CD14-positive monocyte (primary cell): ENCODE measurements at regions not wholly inside any gene's neighbourhood (a gene's known extent, or its start where the extent isn't known, plus 50 kb on each side); places are given as distances from the start of the nearest gene placed in this dataset.

ENCODE experiments used
- DNase-seq, 3 donors: peaks; one replicate each; pipeline ENCODE4 v3.0.0-alpha.2; 2011 to 2022
- H2AFZ ChIP-seq: 2 replicates; pipeline ENCODE4 v1.6.0; 2012; ENCODE audit warnings: mild to moderate bottlenecking, low read depth, low read length, inconsistent platforms; ENCODE audit not compliant: insufficient read depth, poor library complexity, severe bottlenecking
- H3K27ac ChIP-seq, 2 donors: 1 replicate in 1 of 2; 2 replicates in 1 of 2; pipeline ENCODE4 v1.5.1; 2012 to 2013; ENCODE audit warnings: low read length in 2 of 2, control low read depth in 1 of 2, inconsistent platforms in 1 of 2, low read depth in 1 of 2, mild to moderate bottlenecking in 1 of 2
- H3K27me3 ChIP-seq, 2 donors: one replicate each; pipeline versions ENCODE4 v1.6.0 to v1.6.1; 2011 to 2013; ENCODE audit warnings: low read length in 2 of 2; ENCODE audit not compliant: control insufficient read depth in 2 of 2, insufficient read depth in 2 of 2
- H3K36me3 ChIP-seq, 2 donors: replicated peaks in 1 of 2; 1 replicate in 1 of 2; 2 replicates in 1 of 2; pipeline versions ENCODE4 v1.5.1 to v1.6.1; 2012 to 2013; ENCODE audit warnings: low read length in 2 of 2, control low read depth in 1 of 2, inconsistent platforms in 1 of 2, mild to moderate bottlenecking in 1 of 2; ENCODE audit not compliant: insufficient read depth in 2 of 2, control insufficient read depth in 1 of 2
- H3K4me1 ChIP-seq, 2 donors: 1 replicate in 1 of 2; 2 replicates in 1 of 2; pipeline versions ENCODE4 v1.5.1 to v1.6.1; 2012 to 2013; ENCODE audit warnings: low read length in 2 of 2, control low read depth in 1 of 2, inconsistent platforms in 1 of 2, mild to moderate bottlenecking in 1 of 2, moderate library complexity in 1 of 2; ENCODE audit not compliant: insufficient read depth in 2 of 2, control insufficient read depth in 1 of 2
- H3K4me2 ChIP-seq: replicated peaks from 2 replicates; pipeline ENCODE3; 2012; ENCODE audit warnings: low read length, moderate library complexity, mild to moderate bottlenecking; ENCODE audit not compliant: poor library complexity, severe bottlenecking; ENCODE audit errors: extremely low read depth
- H3K4me3 ChIP-seq, 3 experiments: fragments of 200-600 bp in 1 of 3; sonication (generic) in 1 of 3; replicated peaks in 1 of 3; 1 replicate in 2 of 3; 2 replicates in 1 of 3; pipeline ENCODE4 v1.5.1; 2011 to 2013; ENCODE audit warnings: low read length in 3 of 3, mild to moderate bottlenecking in 3 of 3, control low read depth in 2 of 3, low read depth in 2 of 3, inconsistent platforms in 1 of 3, moderate library complexity in 1 of 3
- H3K79me2 ChIP-seq: 2 replicates; pipeline ENCODE4 v1.6.0; 2012; ENCODE audit warnings: mild to moderate bottlenecking, control low read depth, inconsistent platforms, low read length, moderate library complexity; ENCODE audit not compliant: insufficient read depth
- H3K9ac ChIP-seq: 2 replicates; pipeline ENCODE4 v1.6.0; 2017; ENCODE audit warnings: low read length, mild to moderate bottlenecking; ENCODE audit not compliant: insufficient read depth, poor library complexity, severe bottlenecking
- H3K9me3 ChIP-seq, 2 donors: replicated peaks in 1 of 2; 1 replicate in 1 of 2; 2 replicates in 1 of 2; pipeline versions ENCODE4 v1.5.1 to v1.6.1; 2012 to 2013; ENCODE audit warnings: low read length in 2 of 2, control low read depth in 1 of 2; ENCODE audit not compliant: control insufficient read depth in 1 of 2, insufficient read depth in 1 of 2
- H4K20me1 ChIP-seq: 2 replicates; pipeline ENCODE4 v1.6.0; 2012; ENCODE audit warnings: mild to moderate bottlenecking, low read length, control low read depth, moderate library complexity; ENCODE audit not compliant: insufficient read depth
- H3K27ac Mint-ChIP-seq, 7 donors: one replicate each; pipeline ENCODE4 v1.8.0; 2020; ENCODE audit warnings: mild to moderate bottlenecking in 7 of 7, mixed read lengths in 7 of 7, moderate library complexity in 6 of 7, inconsistent platforms in 2 of 7
- H3K27me3 Mint-ChIP-seq, 3 donors: one replicate each; pipeline ENCODE4 v1.8.0; 2021 to 2022; ENCODE audit warnings: low read depth in 3 of 3, mild to moderate bottlenecking in 3 of 3, mixed read lengths in 3 of 3, moderate library complexity in 3 of 3, inconsistent platforms in 1 of 3
- H3K36me3 Mint-ChIP-seq, 2 donors: one replicate each; pipeline ENCODE4 v1.8.0; 2020; ENCODE audit warnings: mixed read lengths in 2 of 2, inconsistent platforms in 1 of 2, mild to moderate bottlenecking in 1 of 2
- H3K4me1 Mint-ChIP-seq: one replicate; pipeline ENCODE4 v1.8.0; 2020; ENCODE audit warnings: mild to moderate bottlenecking, mixed read lengths
- H3K4me3 Mint-ChIP-seq, 2 donors: one replicate each; pipeline ENCODE4 v1.8.0; 2020; ENCODE audit warnings: mild to moderate bottlenecking in 2 of 2, mixed read lengths in 2 of 2, moderate library complexity in 1 of 2
- H3K9me3 Mint-ChIP-seq, 7 donors: one replicate each; pipeline ENCODE4 v1.8.0; 2020 to 2022; ENCODE audit warnings: mixed read lengths in 7 of 7, mild to moderate bottlenecking in 6 of 7, moderate library complexity in 6 of 7, inconsistent platforms in 2 of 7
- WGBS: methylation state at CpG from one replicate; pipeline ENCODE4 v1.1.5; 2013; ENCODE audit warnings: missing lambda C conversion rate; ENCODE audit not compliant: insufficient coverage; 5-methylcytosine and 5-hydroxymethylcytosine counted together
- intact Hi-C, 2 donors: fragments of 100-400 bp; cut with micrococcal nuclease; formaldehyde crosslinking; loops; one replicate each; pipeline versions ENCODE4 v1.15.0 to v1.15.1; 2023
- TF ChIP-seq, protein P1 (sequence below): fragments of 200-600 bp; IDR thresholded peaks from one replicate; pipeline ENCODE4 v1.8.0; 2022; ENCODE audit warnings: antibody characterized with exemption, mild to moderate bottlenecking

DNA sequence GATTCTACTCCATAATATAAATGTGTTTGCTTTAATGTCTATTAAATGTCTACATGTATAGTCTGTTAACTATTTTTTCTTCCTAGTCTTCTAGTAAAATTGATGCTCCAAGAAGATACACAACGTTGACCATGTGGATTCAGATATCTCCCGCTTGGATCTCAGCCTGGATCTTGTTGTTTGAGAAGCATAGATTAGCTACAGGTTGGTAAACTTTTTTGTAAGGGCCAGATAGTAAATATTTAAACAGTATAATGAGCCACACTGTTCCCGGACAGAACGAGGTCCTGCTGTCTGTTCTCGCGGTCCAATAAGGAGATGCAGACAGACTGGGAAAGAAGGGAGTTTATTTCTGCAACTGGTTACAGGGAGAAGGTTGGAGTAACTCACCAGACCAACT is 86.2 kb upstream of the IL12B start:
- Histone ChIP-seq H3K9ac (no peak overlapping the region), H3K4me3 (no peak overlapping the region), H2AFZ (no peak overlapping the region), H3K4me2 (no peak overlapping the region), H3K36me3 (no peaks in the 10 kb centered on the region), H3K4me1 (peaks cover 20 to 24% of the 10 kb centered on the region in 2 donors), H3K9me3 (no peaks in the 10 kb centered on the region), H4K20me1 (no peaks in the 10 kb centered on the region), H3K79me2 (no peaks in the 10 kb centered on the region), H3K27me3 (no peaks in the 10 kb centered on the region), H3K27ac (no peak overlapping the region)
- no peak overlapping the region for H3K4me3 Mint-ChIP-seq
- H3K9me3 Mint-ChIP-seq = no peaks in the 10 kb centered on the region
- H3K36me3 Mint-ChIP-seq = no peaks in the 10 kb centered on the region
- intact Hi-C loops = no loop called here
- peaks cover 17% of the 10 kb centered on the region for H3K4me1 Mint-ChIP-seq
- H3K27me3 Mint-ChIP-seq = peaks cover 0 to 4% (median 0%) of the 10 kb centered on the region in 3 donors
- no peak for DNase-seq
- 100% methylated on average over 1 of the region's 6 CpGs for WGBS
- TF ChIP-seq, protein P1, sequence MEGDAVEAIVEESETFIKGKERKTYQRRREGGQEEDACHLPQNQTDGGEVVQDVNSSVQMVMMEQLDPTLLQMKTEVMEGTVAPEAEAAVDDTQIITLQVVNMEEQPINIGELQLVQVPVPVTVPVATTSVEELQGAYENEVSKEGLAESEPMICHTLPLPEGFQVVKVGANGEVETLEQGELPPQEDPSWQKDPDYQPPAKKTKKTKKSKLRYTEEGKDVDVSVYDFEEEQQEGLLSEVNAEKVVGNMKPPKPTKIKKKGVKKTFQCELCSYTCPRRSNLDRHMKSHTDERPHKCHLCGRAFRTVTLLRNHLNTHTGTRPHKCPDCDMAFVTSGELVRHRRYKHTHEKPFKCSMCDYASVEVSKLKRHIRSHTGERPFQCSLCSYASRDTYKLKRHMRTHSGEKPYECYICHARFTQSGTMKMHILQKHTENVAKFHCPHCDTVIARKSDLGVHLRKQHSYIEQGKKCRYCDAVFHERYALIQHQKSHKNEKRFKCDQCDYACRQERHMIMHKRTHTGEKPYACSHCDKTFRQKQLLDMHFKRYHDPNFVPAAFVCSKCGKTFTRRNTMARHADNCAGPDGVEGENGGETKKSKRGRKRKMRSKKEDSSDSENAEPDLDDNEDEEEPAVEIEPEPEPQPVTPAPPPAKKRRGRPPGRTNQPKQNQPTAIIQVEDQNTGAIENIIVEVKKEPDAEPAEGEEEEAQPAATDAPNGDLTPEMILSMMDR = no peak
- no peak overlapping the region for H3K27ac Mint-ChIP-seq

DNA sequence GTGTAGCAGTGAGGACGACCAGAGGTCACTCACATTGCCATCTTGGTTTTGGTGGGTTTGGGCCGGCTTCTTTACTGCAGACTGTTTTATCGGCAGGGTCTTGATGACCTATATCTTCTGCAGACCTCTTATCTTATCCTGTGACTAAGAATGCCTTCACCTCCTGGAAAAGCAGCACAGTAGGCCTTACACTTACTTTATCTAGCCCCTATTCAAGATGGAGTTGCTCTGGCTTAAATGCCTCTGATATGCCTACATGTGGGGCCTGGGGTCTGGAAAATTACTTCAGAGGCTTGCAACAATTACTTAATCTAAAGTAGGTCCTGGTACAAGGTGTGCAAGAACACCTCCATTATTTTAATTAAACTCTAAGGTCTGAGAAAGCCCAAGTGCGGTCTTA is 86.9 kb upstream of the IL12B start:
- H3K27me3 Mint-ChIP-seq = peaks cover 0 to 4% (median 0%) of the 10 kb centered on the region in 3 donors
- H3K4me3 Mint-ChIP-seq = no peak overlapping the region
- no peaks in the 10 kb centered on the region for H3K9me3 Mint-ChIP-seq
- H2AFZ ChIP-seq = no peak overlapping the region
- H3K27me3 ChIP-seq = no peaks in the 10 kb centered on the region
- H3K4me3 ChIP-seq = no peak overlapping the region
- H3K9ac ChIP-seq = no peak overlapping the region
- no peaks in the 10 kb centered on the region for H3K36me3 ChIP-seq
- H3K9me3 ChIP-seq = no peaks in the 10 kb centered on the region
- intact Hi-C loops = no loop called here
- peaks cover 13% of the 10 kb centered on the region for H3K4me1 Mint-ChIP-seq
- H3K36me3 Mint-ChIP-seq = no peaks in the 10 kb centered on the region
- WGBS = 100% methylated on average over 2 of the region's 4 CpGs
- TF ChIP-seq, protein P1 = no peak
- peaks cover 18 to 21% of the 10 kb centered on the region in 2 donors for H3K4me1 ChIP-seq
- DNase-seq = no peak
- no peaks in the 10 kb centered on the region for H3K79me2 ChIP-seq
- H3K27ac ChIP-seq = no peak overlapping the region
- no peaks in the 10 kb centered on the region for H4K20me1 ChIP-seq
- H3K4me2 ChIP-seq = no peak overlapping the region
- H3K27ac Mint-ChIP-seq = no peak overlapping the region
